PC-9 (cell line): ENCODE measurements at regions not wholly inside any gene's neighbourhood (a gene's known extent, or its start where the extent isn't known, plus 50 kb on each side); places are given as distances from the start of the nearest gene placed in this dataset.

Experiments
- EZH2 ChIP-seq: fragments of 200-600 bp; sonication (generic); IDR thresholded peaks from 2 replicates; pipeline ENCODE4 v1.8.0; 2017; ENCODE audit warnings: antibody characterized with exemption, low read depth
- TF ChIP-seq, protein P1 (sequence below): fragments of 200-600 bp; sonication (generic); conservative IDR thresholded peaks from 2 replicates; pipeline ENCODE4 v1.6.1; 2017; ENCODE audit warnings: mixed run types, antibody characterized with exemption, mild to moderate bottlenecking, moderate library complexity

- TF ChIP-seq, protein P1, sequence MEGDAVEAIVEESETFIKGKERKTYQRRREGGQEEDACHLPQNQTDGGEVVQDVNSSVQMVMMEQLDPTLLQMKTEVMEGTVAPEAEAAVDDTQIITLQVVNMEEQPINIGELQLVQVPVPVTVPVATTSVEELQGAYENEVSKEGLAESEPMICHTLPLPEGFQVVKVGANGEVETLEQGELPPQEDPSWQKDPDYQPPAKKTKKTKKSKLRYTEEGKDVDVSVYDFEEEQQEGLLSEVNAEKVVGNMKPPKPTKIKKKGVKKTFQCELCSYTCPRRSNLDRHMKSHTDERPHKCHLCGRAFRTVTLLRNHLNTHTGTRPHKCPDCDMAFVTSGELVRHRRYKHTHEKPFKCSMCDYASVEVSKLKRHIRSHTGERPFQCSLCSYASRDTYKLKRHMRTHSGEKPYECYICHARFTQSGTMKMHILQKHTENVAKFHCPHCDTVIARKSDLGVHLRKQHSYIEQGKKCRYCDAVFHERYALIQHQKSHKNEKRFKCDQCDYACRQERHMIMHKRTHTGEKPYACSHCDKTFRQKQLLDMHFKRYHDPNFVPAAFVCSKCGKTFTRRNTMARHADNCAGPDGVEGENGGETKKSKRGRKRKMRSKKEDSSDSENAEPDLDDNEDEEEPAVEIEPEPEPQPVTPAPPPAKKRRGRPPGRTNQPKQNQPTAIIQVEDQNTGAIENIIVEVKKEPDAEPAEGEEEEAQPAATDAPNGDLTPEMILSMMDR = no peak
- no peak for TF ChIP-seq EZH2
Measured at GRCh38 chr6:55046869-55047422, 127.4 kb upstream of the HCRTR2 start.
